ENCODE measurements at regions not wholly inside any gene's neighbourhood (a gene's known extent, or its start where the extent isn't known, plus 50 kb on each side); places are given as distances from the start of the nearest gene placed in this dataset.

- WGBS (ENCODE audit: extremely low coverage, insufficient read length, low lambda C conversion rate), result no CpG with 5 or more reads among the region's 1 CpG
- no peak overlapping the region for H2AK5ac ChIP-seq (ENCODE audit: insufficient read length, low read length)
- H4K91ac ChIP-seq (ENCODE audit: insufficient read length, low read depth, low read length), result no peak overlapping the region
- no peak overlapping the region for H2BK20ac ChIP-seq (ENCODE audit: low read depth, low read length, poor library complexity, severe bottlenecking)
- no peak overlapping the region for H3K14ac ChIP-seq (ENCODE audit: insufficient read depth, low read length)
- no peaks in the 10 kb centered on the region for H3K79me1 ChIP-seq (ENCODE audit: insufficient read depth, low read depth, low read length, poor library complexity, severe bottlenecking)
- H3K36me3 Mint-ChIP-seq (ENCODE audit: insufficient read depth in 1 of 3, low read depth in 3 of 3), result no peaks in the 10 kb centered on the region; a peak in 1 of 7 replicates
- no peaks in the 10 kb centered on the region for H3K9me3 ChIP-seq (ENCODE audit: control insufficient read depth, low read depth, low read length)
- H3K23ac ChIP-seq (ENCODE audit: insufficient read length, low read depth, low read length), result no peak overlapping the region
- no peak overlapping the region for H2BK12ac ChIP-seq (ENCODE audit: insufficient read length, low read depth, low read length)
- no peak overlapping the region for H3K4me2 ChIP-seq (ENCODE audit: insufficient read depth, insufficient read length, low read length)
- H3K27ac Mint-ChIP-seq, result no peak overlapping the region
- H4K5ac ChIP-seq (ENCODE audit: insufficient read length, low read depth, low read length), result no peak overlapping the region
- no peaks in the 10 kb centered on the region for H3K4me1 ChIP-seq (ENCODE audit: insufficient read depth, low read length)
- no peak overlapping the region for H3K4ac ChIP-seq (ENCODE audit: low read depth, low read length)
- no peak overlapping the region for H4K8ac ChIP-seq (replicated peaks; ENCODE audit: insufficient read length, low read depth, low read length)
- no peak overlapping the region for H2BK120ac ChIP-seq (ENCODE audit: low read depth, low read length, poor library complexity, severe bottlenecking)
- H3K18ac ChIP-seq (ENCODE audit: insufficient read length, low read depth, low read length), result no peak overlapping the region
- H2BK15ac ChIP-seq (ENCODE audit: low read depth, low read length), result no peak overlapping the region
- H3K4me1 Mint-ChIP-seq, result peaks cover 3 to 4% of the 10 kb centered on the region in 2 experiments; a peak in 2 of 4 replicates
- no peaks in the 10 kb centered on the region for H4K20me1 ChIP-seq (ENCODE audit: control insufficient read depth, insufficient read depth, insufficient read length)
- H3K27me3 ChIP-seq (ENCODE audit: insufficient read depth, low read length), result no peaks in the 10 kb centered on the region
- TF ChIP-seq CTCF (conservative IDR thresholded peaks at IDR 0.05), result no peak
- DNase-seq, result no peak
- H3K9ac ChIP-seq (ENCODE audit: extremely low read depth, insufficient read length, low read length), result no peak overlapping the region
- no peak overlapping the region for H2AFZ ChIP-seq (ENCODE audit: low read length)
- no peaks in the 10 kb centered on the region for H3K23me2 ChIP-seq (ENCODE audit: insufficient read length, low read depth, low read length, poor library complexity, severe bottlenecking)
- no peaks in the 10 kb centered on the region for H3K79me2 ChIP-seq (ENCODE audit: insufficient read depth, low read length)
- no peaks in the 10 kb centered on the region for H3K27me3 Mint-ChIP-seq (ENCODE audit: low read depth)
- no peak overlapping the region for H3T11ph ChIP-seq (ENCODE audit: low read length)
- peaks cover 0 to 3% of the 10 kb centered on the region in 2 experiments; a peak in 2 of 5 replicates for H3K9me3 Mint-ChIP-seq
- H2BK5ac ChIP-seq (ENCODE audit: insufficient read length, low read length), result no peak overlapping the region
- H3K4me3 Mint-ChIP-seq, result no peak overlapping the region
- no peak overlapping the region for H3K56ac ChIP-seq (ENCODE audit: insufficient read length, low read depth, low read length)
- no peak overlapping the region for H3K27ac ChIP-seq (ENCODE audit: insufficient read length, low read depth, low read length)
Measured at GRCh38 chr3:98952404-98952803, 50.9 kb upstream of the DCBLD2 start.
